GM18499 (cell line): ENCODE measurements at regions not wholly inside any gene's neighbourhood (a gene's known extent, or its start where the extent isn't known, plus 50 kb on each side); places are given as distances from the start of the nearest gene placed in this dataset.

Experiments used
- ATAC-seq: cut with Tn5 transposase; IDR thresholded peaks from one replicate; pipeline ENCODE4 v1.9.1; 2021; ENCODE audit warnings: moderate number of reproducible peaks; ENCODE audit not compliant: insufficient read depth, unreplicated experiment

GRCh38 chr11:127191689-127192088 is 191.1 kb upstream of the KIRREL3 start:
- ATAC-seq, result no peak

- no peak for ATAC-seq
These were observed 190.7 kb upstream of the KIRREL3 start for GRCh38 chr11:127191261-127191660.

DNA sequence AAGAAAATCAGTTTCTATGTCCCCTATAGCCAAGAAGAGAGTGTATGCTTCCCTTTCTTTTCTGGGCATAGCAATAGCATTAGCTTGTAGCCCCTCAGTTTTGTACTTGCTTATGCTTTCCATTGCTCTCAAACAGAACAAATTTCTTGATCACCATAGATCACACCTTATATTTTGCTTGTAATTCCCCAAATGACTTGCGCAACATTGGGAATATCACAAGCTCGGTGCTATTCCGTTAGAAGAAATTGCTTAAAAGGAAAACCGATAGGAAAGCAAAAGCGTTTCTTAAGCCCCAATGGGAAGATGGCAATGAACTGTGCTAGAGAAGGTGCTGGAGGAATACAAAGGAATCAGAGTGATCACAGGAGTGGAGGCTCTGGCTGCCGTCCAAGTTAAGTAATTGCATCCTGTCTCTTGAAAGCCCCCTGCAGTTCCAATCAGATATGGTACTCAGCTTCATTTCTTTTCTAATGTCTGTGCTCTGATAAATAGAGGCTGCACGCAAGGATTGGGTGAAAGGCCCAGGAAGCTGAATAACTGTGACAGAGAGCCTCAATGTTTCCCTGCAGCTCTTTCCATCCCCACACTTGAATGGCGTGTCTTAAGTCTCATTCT is 182.1 kb upstream of the KIRREL3 start:
- no peak for ATAC-seq

DNA sequence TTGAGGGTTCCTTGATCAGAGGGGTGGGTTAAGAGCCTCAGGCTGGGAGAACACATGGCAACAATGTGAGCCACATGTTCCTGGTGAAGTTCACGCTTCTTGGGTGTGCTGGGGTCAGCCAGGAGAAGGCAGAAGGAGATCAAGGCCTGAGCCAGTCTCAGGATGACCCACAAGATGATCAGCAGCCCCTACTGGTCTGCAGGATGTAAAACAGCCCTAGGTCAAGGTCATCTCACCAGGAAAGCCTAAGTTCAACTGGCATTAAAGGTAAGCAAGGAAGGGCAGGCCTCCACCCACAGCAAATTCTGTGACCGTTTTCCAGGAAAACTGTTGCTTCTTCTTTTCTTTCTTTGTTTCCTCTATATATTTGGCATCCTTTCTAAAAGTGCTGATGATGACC is 156.7 kb upstream of the KIRREL3 start:
- ATAC-seq, result no peak

DNA sequence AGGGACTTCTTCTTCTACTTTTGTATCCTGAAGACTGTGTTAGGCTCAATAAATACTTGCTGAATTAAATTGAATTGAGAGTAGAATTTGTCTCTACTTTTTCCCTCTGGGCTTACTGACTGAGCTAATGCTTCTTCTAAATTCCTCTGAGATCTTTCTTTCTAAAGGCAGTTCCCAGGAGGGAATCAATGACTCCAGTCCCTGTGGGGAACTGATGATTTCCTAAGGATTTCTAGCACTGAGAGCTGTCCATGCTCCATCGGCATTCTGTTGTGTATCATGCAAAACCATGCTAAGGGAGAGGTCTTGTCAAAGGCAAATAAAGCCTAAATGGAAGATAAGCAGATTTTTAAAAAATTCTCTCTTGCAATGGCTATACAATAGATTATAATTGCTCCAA is 148.8 kb upstream of the KIRREL3 start:
- ATAC-seq, result no peak

GRCh38 chr11:127143251-127143650 is 142.7 kb upstream of the KIRREL3 start:
- ATAC-seq, result no peak

- no peak for ATAC-seq
These were observed 138.0 kb upstream of the KIRREL3 start for GRCh38 chr11:127138613-127139012.

DNA sequence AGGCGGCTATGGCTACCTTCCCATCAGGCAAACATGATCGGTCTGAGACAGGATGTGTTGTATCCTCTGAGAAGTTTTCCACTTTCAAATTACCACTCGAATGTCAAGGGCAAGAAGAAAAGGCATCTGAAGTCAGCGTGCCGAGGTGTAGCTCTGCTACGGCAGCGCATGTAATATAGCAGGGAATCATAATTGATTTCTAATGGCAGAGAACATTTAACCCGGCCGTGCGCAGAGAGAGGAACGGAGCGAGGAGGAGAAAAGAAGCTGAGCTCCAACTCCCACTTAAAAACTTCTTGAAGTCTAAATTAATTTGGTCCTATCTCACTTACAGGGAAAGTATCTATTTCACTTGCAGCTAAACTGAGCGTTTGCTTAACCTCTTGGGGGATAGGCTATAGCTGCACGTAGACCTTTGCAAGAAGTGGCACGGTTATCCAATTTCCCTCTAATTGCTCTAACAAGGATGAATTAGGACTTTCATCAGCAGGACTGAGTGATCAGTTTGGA is 137.3 kb upstream of the KIRREL3 start:
- ATAC-seq, result no peak

- no peak for ATAC-seq
These were observed 135.9 kb upstream of the KIRREL3 start for GRCh38 chr11:127136438-127136837.

DNA sequence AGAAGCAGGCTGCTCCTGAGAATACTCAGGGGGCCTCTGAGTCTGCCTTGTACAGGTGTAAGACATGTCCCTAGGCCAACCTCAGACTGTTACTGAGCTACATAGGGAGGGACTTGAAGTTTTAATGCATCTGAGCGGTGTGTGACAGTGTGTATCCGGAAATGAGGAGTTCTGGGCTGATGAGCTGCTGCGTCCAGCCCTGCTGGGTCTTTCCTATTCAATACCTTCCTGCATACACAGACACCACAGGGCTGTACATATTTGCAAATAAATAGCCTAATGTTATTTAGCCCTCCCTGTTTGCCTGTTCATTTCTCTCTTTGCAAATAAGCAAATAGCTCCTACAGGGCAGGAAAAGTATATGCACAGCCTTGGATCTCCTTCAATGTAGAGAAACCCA is 134.7 kb upstream of the KIRREL3 start:
- no peak for ATAC-seq

GRCh38 chr11:127133061-127133460 is 132.5 kb upstream of the KIRREL3 start:
- ATAC-seq, result no peak

DNA sequence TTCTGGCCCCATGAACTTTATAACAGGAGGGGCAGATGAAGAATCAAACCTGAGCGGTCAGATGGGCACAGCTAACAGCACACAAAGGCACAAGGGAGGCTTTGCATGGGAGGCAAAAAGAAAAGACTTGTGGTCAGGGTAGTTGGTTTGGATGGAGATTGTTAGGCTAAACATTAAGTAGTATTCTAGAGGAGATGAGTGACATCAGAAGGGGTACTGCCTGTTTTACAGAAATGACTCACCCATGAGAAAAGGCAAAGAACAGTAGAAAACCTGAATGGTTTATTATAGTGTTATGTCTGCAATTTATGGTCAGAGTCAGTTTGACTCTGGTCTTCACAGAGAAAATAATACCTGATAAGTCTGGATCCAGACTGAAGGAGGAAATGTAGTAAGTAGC is 129.8 kb upstream of the KIRREL3 start:
- no peak for ATAC-seq

DNA sequence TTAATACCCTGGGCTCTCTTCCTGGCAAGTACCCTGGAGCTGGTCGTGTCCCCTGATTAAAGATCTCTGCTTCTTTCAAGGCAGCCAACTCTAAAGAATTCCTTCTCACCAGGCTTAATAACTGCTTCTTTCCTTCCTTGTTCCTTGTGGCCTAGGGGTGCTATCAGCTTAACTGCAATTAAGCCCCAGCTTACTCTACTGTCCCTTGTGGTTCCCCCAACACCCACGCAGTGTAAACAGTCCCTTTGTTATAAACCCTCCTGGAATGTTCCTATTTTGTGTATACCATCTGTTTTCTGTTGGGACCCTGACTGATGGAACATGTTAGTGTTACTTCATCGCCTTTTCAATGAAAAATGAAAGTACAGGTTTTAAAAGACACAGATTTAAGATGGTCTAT is 126.4 kb upstream of the KIRREL3 start:
- ATAC-seq, result no peak

- ATAC-seq, result no peak
These were observed 118.8 kb upstream of the KIRREL3 start for GRCh38 chr11:127119356-127119755.

DNA sequence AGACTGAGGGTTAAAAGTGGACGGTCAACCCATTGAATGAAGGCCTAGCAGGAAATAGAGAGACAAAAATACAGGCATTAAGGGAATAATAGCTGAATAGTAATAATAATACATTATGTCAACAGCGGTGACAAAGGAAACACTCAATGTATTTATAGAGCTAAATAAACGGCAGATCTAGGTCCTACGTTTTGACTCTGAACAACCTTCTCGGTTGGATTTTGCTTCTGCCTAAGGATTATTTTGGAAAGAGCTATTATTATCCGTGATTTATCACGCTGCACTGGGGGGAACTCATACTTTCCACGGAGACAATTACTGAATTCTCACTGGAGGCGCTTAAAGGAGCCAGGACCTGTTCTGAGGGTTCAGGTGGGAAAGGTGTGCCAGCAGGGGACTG is 118.2 kb upstream of the KIRREL3 start:
- no peak for ATAC-seq

DNA sequence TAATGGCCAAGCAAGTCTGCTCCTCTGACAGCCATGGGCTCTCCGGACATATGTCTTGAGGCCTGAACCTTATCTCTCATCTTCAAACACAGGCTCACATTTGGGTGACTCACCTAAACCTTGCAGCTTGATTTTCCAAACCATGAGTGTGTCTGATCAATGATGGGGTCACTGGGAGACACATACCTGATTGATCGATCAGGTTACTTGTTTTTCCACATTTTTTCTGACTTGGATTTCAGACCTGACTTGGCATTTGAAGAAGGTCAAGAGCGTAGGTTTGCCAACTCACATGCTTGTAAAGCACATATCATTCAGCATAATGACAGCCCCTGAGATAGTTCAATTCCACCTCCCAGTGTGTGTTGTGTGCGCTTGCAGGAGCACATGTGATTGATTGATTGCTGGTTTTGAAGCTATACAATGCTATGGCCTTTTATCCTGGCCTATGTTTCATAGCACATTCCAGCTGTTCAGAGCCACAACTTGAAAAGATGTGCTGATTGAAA is 116.7 kb upstream of the KIRREL3 start:
- ATAC-seq, result no peak

DNA sequence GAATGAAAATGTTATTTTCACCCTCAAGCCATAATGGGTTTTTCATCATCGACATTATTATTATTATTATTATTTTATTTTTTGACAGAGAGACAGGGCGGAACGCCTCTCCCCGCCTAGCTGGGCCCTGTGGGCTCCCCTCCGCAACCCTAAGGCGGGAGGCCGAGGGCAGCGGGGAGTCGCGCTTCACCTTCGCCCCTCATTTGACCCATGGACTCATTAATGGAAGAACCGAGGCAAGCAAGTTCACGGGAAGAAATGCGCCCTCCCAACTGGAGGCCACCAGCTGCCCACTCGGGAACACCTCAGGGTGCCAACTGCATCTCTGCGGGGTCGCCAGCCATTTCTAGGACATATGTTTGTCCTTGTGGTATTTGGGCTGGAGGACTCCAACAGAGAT is 115.3 kb upstream of the KIRREL3 start:
- no peak for ATAC-seq

- ATAC-seq, result no peak
These were observed 113.5 kb upstream of the KIRREL3 start for GRCh38 chr11:127114035-127114434.

GRCh38 chr11:127110542-127110941 is 110.0 kb upstream of the KIRREL3 start:
- ATAC-seq, result no peak

DNA sequence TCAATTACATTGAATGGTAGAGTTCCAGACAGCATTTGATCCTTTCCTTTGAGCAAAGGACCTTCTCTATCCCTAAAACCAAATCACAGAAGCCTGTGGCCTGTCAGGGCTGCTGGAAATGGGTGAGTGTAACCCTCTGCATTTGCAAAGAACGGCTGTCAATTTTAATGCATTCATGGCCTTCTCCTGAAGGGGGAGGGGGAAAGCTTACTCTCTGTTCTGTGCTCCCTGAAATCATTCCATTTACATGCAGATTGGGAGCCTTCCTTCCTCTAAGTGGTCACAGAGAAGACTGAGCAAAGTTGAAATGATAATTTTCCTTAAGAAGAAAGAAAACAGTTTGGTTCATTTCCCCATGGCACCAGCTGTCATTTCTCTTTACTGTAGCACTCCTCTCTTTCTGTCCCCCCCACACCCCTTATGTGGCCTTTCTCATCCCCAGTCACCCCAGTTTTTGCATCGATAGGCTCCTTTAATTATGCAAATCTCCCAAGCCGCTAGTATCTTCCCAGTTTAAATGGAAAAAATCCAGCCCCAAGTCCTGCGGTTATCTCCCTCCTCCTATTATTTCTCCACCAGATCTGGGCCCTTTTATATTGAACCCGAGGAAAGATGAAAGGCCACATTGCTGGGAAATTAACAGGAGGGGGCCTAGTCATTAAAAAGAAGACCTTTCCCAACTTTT is 109.4 kb upstream of the KIRREL3 start:
- no peak for ATAC-seq

GRCh38 chr11:127108838-127109237 is 108.3 kb upstream of the KIRREL3 start:
- no peak for ATAC-seq

- no peak for ATAC-seq
These were observed 106.4 kb upstream of the KIRREL3 start for GRCh38 chr11:127106938-127107337.
